Sigmoid colon (tissue), 6 donors: ENCODE measurements at regions not wholly inside any gene's neighbourhood (a gene's known extent, or its start where the extent isn't known, plus 50 kb on each side); places are given as distances from the start of the nearest gene placed in this dataset.

Source experiments
- DNase-seq: peaks from one replicate; pipeline ENCODE4 v3.0.0-alpha.2; 2019
- H3K27ac ChIP-seq, 4 donors: fragments of 200-600 bp; sonication (generic); one replicate each; pipeline ENCODE4 v1.5.1; 2016 to 2019; ENCODE audit warnings: mild to moderate bottlenecking in 1 of 4
- H3K27me3 ChIP-seq, 3 donors: fragments of 200-600 bp; sonication (generic); one replicate each; pipeline ENCODE4 v1.5.1; 2019; ENCODE audit warnings: mild to moderate bottlenecking in 1 of 3
- H3K36me3 ChIP-seq, 4 donors: fragments of 200-600 bp; sonication (generic); one replicate each; pipeline ENCODE4 v1.5.1; 2016 to 2019
- H3K4me1 ChIP-seq, 4 donors: fragments of 200-600 bp; sonication (generic); one replicate each; pipeline ENCODE4 v1.5.1; 2017 to 2019
- H3K4me3 ChIP-seq, 4 donors: fragments of 200-600 bp; sonication (generic); one replicate each; pipeline ENCODE4 v1.5.1; 2017 to 2019; ENCODE audit warnings: mild to moderate bottlenecking in 2 of 4, moderate library complexity in 1 of 4
- H3K9me3 ChIP-seq, 4 donors: fragments of 200-600 bp in 3 of 4; sonication (generic) in 3 of 4; one replicate each; pipeline versions ENCODE4 v1.5.1 to v1.6.1; 2013 to 2019
- CTCF ChIP-seq, 4 experiments: fragments of 450-650 bp in 3 of 4; fragments of 200-600 bp in 1 of 4; IDR thresholded peaks; one replicate each; pipeline ENCODE4 v1.5.1; 2016 to 2019; ENCODE audit warnings: antibody characterized with exemption in 4 of 4, mild to moderate bottlenecking in 3 of 4, moderate library complexity in 2 of 4
- EP300 ChIP-seq, 4 donors: sonication (generic); formaldehyde crosslinking; IDR thresholded peaks; one replicate each; pipeline ENCODE4 v1.6.1; 2017; ENCODE audit warnings: antibody characterized with exemption in 4 of 4
- POLR2A ChIP-seq, 2 donors: fragments of 450-650 bp; IDR thresholded peaks; one replicate each; pipeline ENCODE4 v1.6.1; 2016; ENCODE audit warnings: antibody characterized with exemption in 2 of 2, mild to moderate bottlenecking in 2 of 2, moderate library complexity in 2 of 2
- POLR2AphosphoS5 ChIP-seq, 4 donors: sonication (generic); formaldehyde crosslinking; IDR thresholded peaks; one replicate each; pipeline ENCODE4 v1.6.1; 2017; ENCODE audit warnings: antibody characterized with exemption in 4 of 4
- WGBS, 2 donors: extraction: QIAGEN DNeasy Blood & Tissue Kit; methylation state at CpG; one replicate each; pipeline ENCODE4 v1.1.7; 2013; 5-methylcytosine and 5-hydroxymethylcytosine counted together
- intact Hi-C: fragments of 100-400 bp; cut with DNase I; formaldehyde crosslinking; loops from one replicate; pipeline ENCODE4 v1.15.1; 2023
- donor health status: healthy with polysubstance abuse.
- donor health status: healthy.

- TF ChIP-seq POLR2A (IDR thresholded peaks at IDR 0.05) (no peak), POLR2AphosphoS5 (IDR thresholded peaks at IDR 0.05) (no peak), EP300 (IDR thresholded peaks at IDR 0.05) (no peak), CTCF (IDR thresholded peaks at IDR 0.05) (no peak)
- H3K36me3 ChIP-seq: no peaks in the 10 kb centered on the region
- H3K4me1 ChIP-seq: no peaks in the 10 kb centered on the region
- intact Hi-C loops: no loop called here
- H3K4me3 ChIP-seq: no peak overlapping the region
- no peaks in the 10 kb centered on the region for H3K27me3 ChIP-seq
- no peaks in the 10 kb centered on the region for H3K9me3 ChIP-seq
- WGBS, 2 donors: 46 to 70% methylated on average over 3 of the region's 3 CpGs
- DNase-seq: no peak
- H3K27ac ChIP-seq: no peak overlapping the region
Observed at GRCh38 chr3:40645883-40646282, 121.1 kb downstream of the ZNF621 start.

- intact Hi-C loops: no loop called here
- no peaks in the 10 kb centered on the region for H3K4me1 ChIP-seq
- no peaks in the 10 kb centered on the region for H3K9me3 ChIP-seq
- H3K27ac ChIP-seq: no peak overlapping the region
- 85 to 95% methylated on average over 4 of the region's 4 CpGs for WGBS, 2 donors
- no peak overlapping the region for H3K4me3 ChIP-seq
- DNase-seq: no peak
- no peaks in the 10 kb centered on the region for H3K36me3 ChIP-seq
- H3K27me3 ChIP-seq: no peaks in the 10 kb centered on the region
- TF ChIP-seq EP300 (IDR thresholded peaks at IDR 0.05) (no peak), POLR2AphosphoS5 (IDR thresholded peaks at IDR 0.05) (no peak), CTCF (IDR thresholded peaks at IDR 0.05) (no peak), POLR2A (IDR thresholded peaks at IDR 0.05) (no peak)
Observed at GRCh38 chr3:40649346-40649745, 124.6 kb downstream of the ZNF621 start.

GRCh38 chr3:40652072-40652471 lies 127.3 kb downstream of the ZNF621 start:
- H3K9me3 ChIP-seq: no peaks in the 10 kb centered on the region
- 92 to 93% methylated on average over 5 of the region's 5 CpGs for WGBS, 2 donors
- TF ChIP-seq CTCF (IDR thresholded peaks at IDR 0.05): no peak
- no peak for TF ChIP-seq POLR2AphosphoS5 (IDR thresholded peaks at IDR 0.05)
- no peak for TF ChIP-seq EP300 (IDR thresholded peaks at IDR 0.05)
- no peak for TF ChIP-seq POLR2A (IDR thresholded peaks at IDR 0.05)
- no peaks in the 10 kb centered on the region for H3K27me3 ChIP-seq
- H3K4me1 ChIP-seq: no peaks in the 10 kb centered on the region
- DNase-seq: no peak
- no peaks in the 10 kb centered on the region for H3K36me3 ChIP-seq
- H3K27ac ChIP-seq: no peak overlapping the region
- intact Hi-C loops: no loop called here
- no peak overlapping the region for H3K4me3 ChIP-seq

- no peaks in the 10 kb centered on the region for H3K27me3 ChIP-seq
- no peaks in the 10 kb centered on the region for H3K4me1 ChIP-seq
- no peak overlapping the region for H3K4me3 ChIP-seq
- no peaks in the 10 kb centered on the region for H3K9me3 ChIP-seq
- no peak overlapping the region for H3K27ac ChIP-seq
- DNase-seq: no peak
- H3K36me3 ChIP-seq: no peaks in the 10 kb centered on the region
- TF ChIP-seq EP300 (IDR thresholded peaks at IDR 0.05): no peak
- no peak for TF ChIP-seq POLR2AphosphoS5 (IDR thresholded peaks at IDR 0.05)
- no peak for TF ChIP-seq POLR2A (IDR thresholded peaks at IDR 0.05)
- no peak for TF ChIP-seq CTCF (IDR thresholded peaks at IDR 0.05)
- 76 to 85% methylated on average over 2 of the region's 2 CpGs for WGBS, 2 donors
- intact Hi-C loops: no loop called here
Observed at GRCh38 chr3:40653001-40653400, 128.2 kb downstream of the ZNF621 start.

GRCh38 chr3:40653878-40654277 lies 129.1 kb downstream of the ZNF621 start:
- no peak for TF ChIP-seq CTCF (IDR thresholded peaks at IDR 0.05)
- no peak for TF ChIP-seq EP300 (IDR thresholded peaks at IDR 0.05)
- TF ChIP-seq POLR2A (IDR thresholded peaks at IDR 0.05): no peak
- no peak for TF ChIP-seq POLR2AphosphoS5 (IDR thresholded peaks at IDR 0.05)
- no peaks in the 10 kb centered on the region for H3K27me3 ChIP-seq
- H3K9me3 ChIP-seq: no peaks in the 10 kb centered on the region
- H3K4me1 ChIP-seq: no peaks in the 10 kb centered on the region
- no peak overlapping the region for H3K4me3 ChIP-seq
- no peak for DNase-seq
- no peak overlapping the region for H3K27ac ChIP-seq
- 90 to 94% methylated on average over 3 of the region's 3 CpGs for WGBS, 2 donors
- no peaks in the 10 kb centered on the region for H3K36me3 ChIP-seq
- intact Hi-C loops: no loop called here
